Heart right ventricle (tissue), 16 donors: ENCODE measurements at regions not wholly inside any gene's neighbourhood (a gene's known extent, or its start where the extent isn't known, plus 50 kb on each side); places are given as distances from the start of the nearest gene placed in this dataset.

Experiments used
- ATAC-seq, 8 donors: fragments of 200-7000 bp; cut with Tn5 transposase; one replicate each; pipeline ENCODE4 v1.9.1; 2020; ENCODE audit warnings: mild to moderate bottlenecking in 8 of 8, moderate library complexity in 8 of 8, moderate number of reproducible peaks in 1 of 8
- DNase-seq, 2 donors: peaks; one replicate each; pipeline ENCODE4 v3.0.0-alpha.2; 2020
- H3K27ac ChIP-seq, 10 donors: fragments of 200-600 bp; sonication (generic) in 2 of 10; one replicate each; pipeline versions ENCODE4 v1.5.0 to v1.8.0; 2020 to 2022; ENCODE audit warnings: mild to moderate bottlenecking in 3 of 10
- H3K27me3 ChIP-seq, 7 donors: fragments of 200-600 bp; one replicate each; pipeline ENCODE4 v1.8.0; 2021 to 2022; ENCODE audit warnings: mild to moderate bottlenecking in 2 of 7
- H3K36me3 ChIP-seq, 9 donors: fragments of 200-600 bp; sonication (generic) in 1 of 9; one replicate each; pipeline versions ENCODE4 v1.5.0 to v1.8.0; 2020 to 2022; ENCODE audit warnings: mild to moderate bottlenecking in 2 of 9
- H3K4me1 ChIP-seq, 9 donors: fragments of 200-600 bp; sonication (generic) in 1 of 9; one replicate each; pipeline versions ENCODE4 v1.5.0 to v1.8.0; 2020 to 2022; ENCODE audit warnings: mild to moderate bottlenecking in 4 of 9
- H3K4me3 ChIP-seq, 10 donors: fragments of 200-600 bp; sonication (generic) in 2 of 10; one replicate each; pipeline versions ENCODE4 v1.5.0 to v1.8.0; 2020 to 2022; ENCODE audit warnings: mild to moderate bottlenecking in 7 of 10, moderate library complexity in 2 of 10
- H3K9me3 ChIP-seq, 11 donors: fragments of 200-600 bp in 10 of 11; sonication (generic) in 2 of 11; one replicate each; pipeline versions ENCODE4 v1.5.0 to v1.8.0; 2013 to 2022; ENCODE audit warnings: mild to moderate bottlenecking in 2 of 11, control low read depth in 1 of 11, moderate library complexity in 1 of 11
- CTCF ChIP-seq, 9 donors: fragments of 200-600 bp; sonication (generic) in 2 of 9; IDR thresholded peaks; one replicate each; pipeline versions ENCODE4 v1.5.0 to v1.8.0; 2021 to 2022; ENCODE audit warnings: antibody characterized with exemption in 9 of 9, mild to moderate bottlenecking in 5 of 9, moderate library complexity in 1 of 9
- WGBS, 2 donors: extraction: QIAGEN DNeasy Blood & Tissue Kit; methylation state at CpG; one replicate each; pipeline ENCODE4 v1.1.7; 2013; ENCODE audit warnings: inconsistent platforms in 1 of 2; 5-methylcytosine and 5-hydroxymethylcytosine counted together
- intact Hi-C, 10 donors: fragments of 100-400 bp; cut with DNase I; formaldehyde crosslinking; loops; one replicate each; pipeline versions ENCODE4 v1.11.1 to v1.14.2; 2022
- donor health status: Arrhythmogenic right ventricular cardiomyopathy.
- donor health status: ischemic (EF 13 %, LVEDD 7.1; RV severe dilation, severe dysfunction).
- donor health status: healthy with polysubstance abuse.
- donor health status: DM: no; HTN: yes; CAD: no.
- donor health status: DM: no; HTN: no; CAD: no.
- donor health status: ischemic (EF 25% LVEDD 6.9; RV normal size, moderate dysfunction).
- donor health status: ischemic (EF 25% LVEDD 5.7; RV mildly dilated, moderate dysfunction).
- donor health status: healthy.
- donor health status: DM: yes; HTN: yes; CAD: no.
- donor health status: Ischemic cardiomyopathy.
- donor health status: ischemic (EF 35%, LVEDD 5.7; RV mildly dilated, moderate dysfunction).
- donor health status: nonischemic (EF 11% LVEDD 7.7; RV severe dilation, severe dysfunction).
- donor health status: DM: yes; HTN: yes; CAD: no.
- donor health status: PGD.
- donor health status: ischemic (EF 29% LVEDD 5.4; RV normal size, mild dysfunction).
- donor health status: nonischemic (EF 23%, LVEDD 6.1; RV moderate dilation, normal function).

- intact Hi-C loops = no loop called here
- no peak overlapping the region for H3K27ac ChIP-seq
- no peak for DNase-seq
- no peaks in the 10 kb centered on the region for H3K4me1 ChIP-seq
- no peaks in the 10 kb centered on the region for H3K36me3 ChIP-seq
- peaks cover 0 to 7% (median 0%) of the 10 kb centered on the region in 11 donors for H3K9me3 ChIP-seq
- WGBS, 2 donors = 76 to 82% methylated on average over 1 of the region's 1 CpG
- ATAC-seq = no peak
- no peaks in the 10 kb centered on the region for H3K27me3 ChIP-seq
- no peak for TF ChIP-seq CTCF (IDR thresholded peaks at IDR 0.05)
- H3K4me3 ChIP-seq = no peak overlapping the region
Observed at GRCh38 chr14:53389202-53389601, 236.1 kb upstream of the DDHD1 start.

GRCh38 chr14:53386362-53386761 lies 233.2 kb upstream of the DDHD1 start:
- no peaks in the 10 kb centered on the region for H3K27me3 ChIP-seq
- 92 to 94% methylated on average over 4 of the region's 4 CpGs for WGBS, 2 donors
- ATAC-seq (no peak), DNase-seq (no peak)
- no peak overlapping the region for H3K4me3 ChIP-seq
- no peak for TF ChIP-seq CTCF (IDR thresholded peaks at IDR 0.05)
- intact Hi-C loops = no loop called here
- no peaks in the 10 kb centered on the region for H3K36me3 ChIP-seq
- no peaks in the 10 kb centered on the region for H3K4me1 ChIP-seq
- no peaks in the 10 kb centered on the region for H3K9me3 ChIP-seq
- H3K27ac ChIP-seq = no peak overlapping the region

- DNase-seq = no peak
- Histone ChIP-seq H3K9me3 (no peaks in the 10 kb centered on the region), H3K27me3 (no peaks in the 10 kb centered on the region), H3K36me3 (no peaks in the 10 kb centered on the region), H3K4me1 (no peaks in the 10 kb centered on the region), H3K27ac (no peak overlapping the region), H3K4me3 (no peak overlapping the region)
- no peak for TF ChIP-seq CTCF (IDR thresholded peaks at IDR 0.05)
- no peak for ATAC-seq
- intact Hi-C loops = no loop called here
- WGBS, 2 donors = 92 to 97% methylated on average over 5 of the region's 5 CpGs
Observed at GRCh38 chr14:53384536-53384935, 231.4 kb upstream of the DDHD1 start.

- H3K27ac ChIP-seq = no peak overlapping the region
- H3K4me1 ChIP-seq = no peaks in the 10 kb centered on the region
- 60 to 82% methylated on average over 1 of the region's 1 CpG for WGBS, 2 donors
- DNase-seq = no peak
- H3K36me3 ChIP-seq = no peaks in the 10 kb centered on the region
- H3K27me3 ChIP-seq = no peaks in the 10 kb centered on the region
- no peak for TF ChIP-seq CTCF (IDR thresholded peaks at IDR 0.05)
- intact Hi-C loops = no loop called here
- H3K4me3 ChIP-seq = no peak overlapping the region
- ATAC-seq = no peak
- no peaks in the 10 kb centered on the region for H3K9me3 ChIP-seq
Observed at GRCh38 chr14:53384073-53384472, 230.9 kb upstream of the DDHD1 start.

GRCh38 chr14:53381895-53382294 lies 228.8 kb upstream of the DDHD1 start:
- 93 to 99% methylated on average over 2 of the region's 2 CpGs for WGBS, 2 donors
- DNase-seq = no peak
- Histone ChIP-seq H3K9me3 (no peaks in the 10 kb centered on the region), H3K4me1 (no peaks in the 10 kb centered on the region), H3K27ac (no peak overlapping the region), H3K4me3 (no peak overlapping the region), H3K27me3 (no peaks in the 10 kb centered on the region), H3K36me3 (no peaks in the 10 kb centered on the region)
- no peak for TF ChIP-seq CTCF (IDR thresholded peaks at IDR 0.05)
- ATAC-seq = no peak
- intact Hi-C loops = no loop called here
